ENCODE measurements at regions not wholly inside any gene's neighbourhood (a gene's known extent, or its start where the extent isn't known, plus 50 kb on each side); places are given as distances from the start of the nearest gene placed in this dataset.

DNA sequence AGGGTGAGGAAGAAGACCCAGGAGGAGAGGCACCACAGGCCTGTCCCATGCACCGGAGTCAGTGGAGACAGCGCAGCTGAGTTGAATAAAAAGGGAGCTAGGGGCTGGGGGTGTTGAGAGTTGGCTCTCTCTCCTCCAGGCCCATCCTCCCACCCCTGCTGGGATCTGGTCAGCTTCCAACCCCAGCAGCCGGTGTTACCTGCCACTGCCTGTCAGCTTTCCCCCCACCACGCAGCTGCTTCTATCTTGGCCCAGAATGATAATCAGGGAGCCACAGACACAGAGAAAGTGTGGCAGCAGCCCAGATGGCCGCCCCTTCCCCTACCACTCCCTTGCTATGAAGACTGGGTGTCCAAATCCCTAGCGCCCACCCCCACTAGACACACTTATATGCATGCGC, 120.6 kb upstream of the RPL38 start:
- TF ChIP-seq, protein P1, sequence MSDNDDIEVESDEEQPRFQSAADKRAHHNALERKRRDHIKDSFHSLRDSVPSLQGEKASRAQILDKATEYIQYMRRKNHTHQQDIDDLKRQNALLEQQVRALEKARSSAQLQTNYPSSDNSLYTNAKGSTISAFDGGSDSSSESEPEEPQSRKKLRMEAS (IDR thresholded peaks at IDR 0.05; ENCODE audit: low read depth, low read length): no peak
- no peak for TF ChIP-seq CTCF (IDR thresholded peaks at IDR 0.05; ENCODE audit: low read depth, low read length)
